Fibroblast of villous mesenchyme (primary cell): ENCODE measurements at regions not wholly inside any gene's neighbourhood (a gene's known extent, or its start where the extent isn't known, plus 50 kb on each side); places are given as distances from the start of the nearest gene placed in this dataset.

ENCODE experiments used
- DNase-seq: peaks from one replicate; pipeline ENCODE4 v3.0.0-alpha.2; 2010; ENCODE audit warnings: low read depth
- H3K4me3 ChIP-seq: 2 replicates; pipeline ENCODE4 v1.5.1; 2011; ENCODE audit warnings: low read depth, mild to moderate bottlenecking, low read length
- TF ChIP-seq, protein P1 (sequence below): IDR thresholded peaks from 2 replicates; pipeline ENCODE4 v1.5.1; 2012; ENCODE audit warnings: low read depth, mild to moderate bottlenecking, low read length; ENCODE audit not compliant: insufficient read depth

DNA sequence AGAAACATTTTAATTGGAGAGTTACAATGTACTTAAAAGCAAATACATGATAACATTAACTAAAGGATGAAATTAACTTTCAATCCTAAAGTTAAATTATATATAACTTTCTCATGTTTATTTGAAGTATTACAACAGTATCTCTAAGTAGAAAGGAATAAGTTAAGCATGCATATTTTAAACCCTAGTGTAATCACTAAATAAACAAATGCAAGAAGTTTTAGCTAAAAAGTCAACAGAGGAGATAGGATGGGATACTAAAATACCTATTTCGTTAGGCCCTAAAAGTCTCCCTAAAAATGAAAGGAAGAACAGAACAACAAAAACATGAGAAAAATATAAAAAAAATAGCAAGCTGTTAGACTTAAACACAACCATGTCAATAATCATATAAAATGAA, 361.3 kb upstream of the THBS1 start:
- H3K4me3 ChIP-seq = no peak overlapping the region
- DNase-seq = no peak
- TF ChIP-seq, protein P1, sequence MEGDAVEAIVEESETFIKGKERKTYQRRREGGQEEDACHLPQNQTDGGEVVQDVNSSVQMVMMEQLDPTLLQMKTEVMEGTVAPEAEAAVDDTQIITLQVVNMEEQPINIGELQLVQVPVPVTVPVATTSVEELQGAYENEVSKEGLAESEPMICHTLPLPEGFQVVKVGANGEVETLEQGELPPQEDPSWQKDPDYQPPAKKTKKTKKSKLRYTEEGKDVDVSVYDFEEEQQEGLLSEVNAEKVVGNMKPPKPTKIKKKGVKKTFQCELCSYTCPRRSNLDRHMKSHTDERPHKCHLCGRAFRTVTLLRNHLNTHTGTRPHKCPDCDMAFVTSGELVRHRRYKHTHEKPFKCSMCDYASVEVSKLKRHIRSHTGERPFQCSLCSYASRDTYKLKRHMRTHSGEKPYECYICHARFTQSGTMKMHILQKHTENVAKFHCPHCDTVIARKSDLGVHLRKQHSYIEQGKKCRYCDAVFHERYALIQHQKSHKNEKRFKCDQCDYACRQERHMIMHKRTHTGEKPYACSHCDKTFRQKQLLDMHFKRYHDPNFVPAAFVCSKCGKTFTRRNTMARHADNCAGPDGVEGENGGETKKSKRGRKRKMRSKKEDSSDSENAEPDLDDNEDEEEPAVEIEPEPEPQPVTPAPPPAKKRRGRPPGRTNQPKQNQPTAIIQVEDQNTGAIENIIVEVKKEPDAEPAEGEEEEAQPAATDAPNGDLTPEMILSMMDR = no peak

DNA sequence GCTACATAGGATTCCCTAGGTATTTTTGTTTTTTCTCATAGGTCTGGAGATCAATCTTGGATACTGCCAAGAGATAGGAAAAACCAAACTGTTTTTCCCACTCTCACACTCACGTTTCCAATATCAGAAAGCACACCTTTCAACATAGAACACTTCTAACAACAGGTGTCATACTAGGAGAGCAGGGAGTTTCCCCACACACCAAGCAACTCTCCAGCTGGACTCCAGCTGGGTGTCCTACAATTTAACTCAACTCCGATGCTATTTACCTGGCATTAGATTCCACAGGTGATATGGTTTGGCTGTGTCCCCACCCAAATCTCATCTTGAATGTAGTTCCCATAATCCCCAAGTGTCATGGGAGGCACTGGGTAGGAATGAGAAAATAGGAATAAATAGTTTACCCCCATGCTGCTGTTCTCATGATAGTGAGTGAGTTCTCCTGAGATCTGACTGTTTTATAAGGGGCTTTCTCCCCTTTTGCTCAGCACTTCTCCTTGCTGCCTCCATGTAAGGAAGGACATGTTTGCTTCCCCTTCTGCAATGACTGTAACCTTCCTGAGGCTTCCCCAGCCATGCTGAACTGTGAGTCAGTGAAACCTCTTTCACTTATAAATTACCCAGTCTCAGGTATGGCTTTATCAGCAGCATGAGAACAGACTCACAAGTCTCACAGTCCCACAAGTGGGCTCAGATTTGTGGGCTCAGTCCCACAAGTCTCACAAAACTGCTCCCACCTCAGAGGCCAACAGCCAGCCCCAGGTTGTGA, 354.5 kb upstream of the THBS1 start:
- H3K4me3 ChIP-seq = no peak overlapping the region
- TF ChIP-seq, protein P1 = no peak
- no peak for DNase-seq

DNA sequence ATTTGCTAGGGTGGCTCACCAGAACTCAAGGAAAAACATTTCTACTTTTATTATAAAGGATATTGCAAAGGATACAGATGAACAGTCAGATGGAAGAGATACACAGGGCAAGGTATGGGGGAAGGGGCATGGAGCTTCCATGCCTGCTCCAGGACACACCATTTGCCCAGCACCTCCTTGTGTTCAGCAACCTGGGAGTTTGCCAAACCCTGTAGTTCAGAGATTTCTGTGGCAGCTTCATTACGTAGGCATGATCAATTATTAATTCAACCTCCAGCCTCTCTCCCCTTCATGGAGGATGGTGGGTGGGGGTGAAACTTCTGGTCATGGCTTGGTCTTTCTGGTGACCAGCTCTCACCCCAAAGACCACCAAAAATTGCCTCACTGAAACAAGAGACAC, 353.9 kb upstream of the THBS1 start:
- no peak overlapping the region for H3K4me3 ChIP-seq
- TF ChIP-seq, protein P1 = no peak
- no peak for DNase-seq

DNA sequence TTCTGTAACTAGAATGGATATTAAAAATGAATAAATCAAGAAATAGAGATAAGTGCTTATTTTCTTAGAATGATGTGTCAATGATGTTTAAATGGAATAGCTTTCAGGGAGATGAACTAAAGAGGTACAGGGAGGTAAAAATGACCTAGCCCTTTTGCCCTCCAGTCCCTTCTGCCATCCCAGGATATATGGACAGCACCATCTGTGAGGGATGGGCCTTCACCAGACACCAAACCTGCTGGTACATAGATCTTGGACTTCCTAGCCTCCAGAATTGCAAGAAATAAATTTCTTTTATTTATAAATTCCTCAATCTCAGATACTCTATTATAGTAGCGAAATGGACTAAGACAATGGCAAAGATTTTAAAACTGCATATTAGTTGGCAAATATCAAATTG, 352.0 kb upstream of the THBS1 start:
- no peak for DNase-seq
- TF ChIP-seq, protein P1 = no peak
- H3K4me3 ChIP-seq = no peak overlapping the region

DNA sequence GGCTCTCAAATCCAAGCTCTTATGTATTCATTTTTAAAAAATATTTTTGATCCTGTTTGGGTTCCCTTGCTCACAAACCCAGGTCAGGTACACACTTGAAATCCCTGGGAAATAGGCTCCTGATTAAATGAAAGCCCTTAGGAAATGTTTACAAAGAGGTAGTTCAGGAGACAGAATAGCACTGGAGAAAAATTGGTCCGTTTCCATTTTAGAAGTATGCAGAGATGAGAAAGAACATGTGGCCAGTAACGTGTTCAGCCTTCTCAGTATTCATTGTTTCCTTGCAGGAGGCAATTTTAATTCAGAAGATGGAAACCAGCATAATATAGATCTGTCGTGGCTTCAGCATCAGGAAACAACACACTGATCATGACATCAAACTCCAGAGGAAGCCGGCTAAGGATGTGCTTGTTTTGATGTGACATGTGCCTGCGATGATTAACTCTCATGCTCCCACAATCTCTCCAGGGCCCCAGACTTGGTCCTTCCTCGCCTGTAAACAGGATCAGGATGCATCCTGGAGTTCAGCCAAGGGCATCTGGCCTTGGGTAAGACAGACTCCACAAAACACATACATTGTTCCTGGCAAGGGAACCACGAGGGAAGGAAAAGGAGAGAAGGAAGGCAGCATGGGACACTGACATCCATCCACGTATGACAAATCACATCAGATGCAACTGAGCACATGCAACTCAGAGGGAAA, 350.5 kb upstream of the THBS1 start:
- no peak overlapping the region for H3K4me3 ChIP-seq
- TF ChIP-seq, protein P1 = no peak
- DNase-seq = peak; percentile 68

DNA sequence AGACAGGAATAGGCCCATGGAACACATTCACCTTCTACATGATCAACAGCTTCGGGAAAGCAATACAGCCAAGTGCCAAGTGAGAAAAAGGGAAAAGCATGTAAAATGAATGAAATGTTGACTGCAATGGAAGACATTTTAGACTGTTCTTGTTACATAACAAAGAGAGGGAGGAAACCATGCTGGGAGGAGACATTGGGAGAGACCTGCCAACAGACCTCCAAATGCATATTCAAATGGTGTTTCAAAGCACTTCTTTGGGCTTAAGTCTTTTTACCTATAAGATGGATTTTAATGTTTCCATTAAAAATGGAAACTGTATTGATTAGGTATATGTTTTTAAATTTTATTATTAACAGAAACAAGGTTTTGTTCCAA, 350.0 kb upstream of the THBS1 start:
- no peak overlapping the region for H3K4me3 ChIP-seq
- no peak for DNase-seq
- TF ChIP-seq, protein P1 = no peak
